Ascending aorta (tissue), 2 donors: ENCODE measurements at regions not wholly inside any gene's neighbourhood (a gene's known extent, or its start where the extent isn't known, plus 50 kb on each side); places are given as distances from the start of the nearest gene placed in this dataset.

Source experiments
- DNase-seq, 2 donors: peaks; one replicate each; pipeline ENCODE4 v3.0.0-alpha.2; 2019; ENCODE audit warnings: low spot score in 2 of 2
- H3K27ac ChIP-seq, 2 donors: fragments of 200-600 bp; sonication (generic); one replicate each; pipeline ENCODE4 v1.5.1; 2016 to 2017; ENCODE audit warnings: mild to moderate bottlenecking in 1 of 2
- H3K27me3 ChIP-seq: fragments of 200-600 bp; sonication (generic); one replicate; pipeline ENCODE4 v1.5.1; 2017
- H3K36me3 ChIP-seq, 2 donors: fragments of 200-600 bp; sonication (generic); one replicate each; pipeline ENCODE4 v1.5.1; 2016
- H3K4me1 ChIP-seq, 2 donors: fragments of 200-600 bp; sonication (generic); one replicate each; pipeline ENCODE4 v1.5.1; 2016 to 2017; ENCODE audit warnings: mild to moderate bottlenecking in 1 of 2
- H3K4me3 ChIP-seq, 2 donors: fragments of 200-600 bp; sonication (generic); one replicate each; pipeline ENCODE4 v1.5.1; 2016 to 2017; ENCODE audit warnings: mild to moderate bottlenecking in 1 of 2
- H3K9me3 ChIP-seq, 2 donors: fragments of 200-600 bp; sonication (generic); one replicate each; pipeline ENCODE4 v1.5.1; 2016
- intact Hi-C: fragments of 100-400 bp; cut with DNase I; formaldehyde crosslinking; loops from one replicate; pipeline ENCODE4 v1.15.1; 2023
- TF ChIP-seq, protein P1 (sequence below), 3 experiments: fragments of 200-600 bp in 2 of 3; fragments of 450-650 bp in 1 of 3; sonication (generic) in 2 of 3; IDR thresholded peaks; one replicate each; pipeline ENCODE4 v1.5.1; 2016 to 2019; ENCODE audit warnings: antibody characterized with exemption in 3 of 3, mild to moderate bottlenecking in 1 of 3, moderate library complexity in 1 of 3

DNA sequence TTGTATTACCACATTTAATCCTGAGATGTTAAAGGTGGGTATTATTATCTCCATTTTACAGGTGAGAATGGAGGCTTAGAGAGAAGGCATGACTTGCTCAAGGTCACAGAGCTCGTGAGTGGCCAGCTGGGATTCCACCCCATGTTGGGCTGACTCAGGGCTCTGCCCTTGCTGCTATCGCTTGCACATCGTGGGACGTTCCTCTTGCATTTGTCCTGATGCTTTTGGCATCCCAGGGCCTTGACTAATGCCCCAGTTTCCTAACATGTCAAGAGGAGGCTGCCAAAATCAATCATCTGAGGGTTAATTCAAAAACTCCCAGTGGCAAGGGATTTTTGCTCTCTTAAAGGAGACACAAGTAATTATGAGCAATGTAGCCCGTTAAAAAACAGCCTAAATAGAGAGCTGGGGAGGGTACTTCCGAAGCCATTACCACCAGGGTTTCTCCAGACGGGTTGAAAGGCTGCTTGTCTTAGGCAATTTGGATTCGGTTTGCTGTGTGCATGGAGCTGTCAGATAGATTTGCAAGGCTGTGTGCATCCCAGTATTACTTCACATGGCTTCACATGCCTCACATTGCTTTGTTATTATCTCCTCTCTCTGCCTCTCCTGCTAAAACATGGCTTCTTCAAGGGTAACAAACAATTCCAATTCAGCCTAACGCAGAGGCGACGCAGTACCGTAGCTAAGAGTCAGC, 347.4 kb downstream of the DRD1 start:
- TF ChIP-seq, protein P1, sequence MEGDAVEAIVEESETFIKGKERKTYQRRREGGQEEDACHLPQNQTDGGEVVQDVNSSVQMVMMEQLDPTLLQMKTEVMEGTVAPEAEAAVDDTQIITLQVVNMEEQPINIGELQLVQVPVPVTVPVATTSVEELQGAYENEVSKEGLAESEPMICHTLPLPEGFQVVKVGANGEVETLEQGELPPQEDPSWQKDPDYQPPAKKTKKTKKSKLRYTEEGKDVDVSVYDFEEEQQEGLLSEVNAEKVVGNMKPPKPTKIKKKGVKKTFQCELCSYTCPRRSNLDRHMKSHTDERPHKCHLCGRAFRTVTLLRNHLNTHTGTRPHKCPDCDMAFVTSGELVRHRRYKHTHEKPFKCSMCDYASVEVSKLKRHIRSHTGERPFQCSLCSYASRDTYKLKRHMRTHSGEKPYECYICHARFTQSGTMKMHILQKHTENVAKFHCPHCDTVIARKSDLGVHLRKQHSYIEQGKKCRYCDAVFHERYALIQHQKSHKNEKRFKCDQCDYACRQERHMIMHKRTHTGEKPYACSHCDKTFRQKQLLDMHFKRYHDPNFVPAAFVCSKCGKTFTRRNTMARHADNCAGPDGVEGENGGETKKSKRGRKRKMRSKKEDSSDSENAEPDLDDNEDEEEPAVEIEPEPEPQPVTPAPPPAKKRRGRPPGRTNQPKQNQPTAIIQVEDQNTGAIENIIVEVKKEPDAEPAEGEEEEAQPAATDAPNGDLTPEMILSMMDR (IDR thresholded peaks at IDR 0.05) = no peak
- no peak for DNase-seq
- no peaks in the 10 kb centered on the region for H3K27me3 ChIP-seq

DNA sequence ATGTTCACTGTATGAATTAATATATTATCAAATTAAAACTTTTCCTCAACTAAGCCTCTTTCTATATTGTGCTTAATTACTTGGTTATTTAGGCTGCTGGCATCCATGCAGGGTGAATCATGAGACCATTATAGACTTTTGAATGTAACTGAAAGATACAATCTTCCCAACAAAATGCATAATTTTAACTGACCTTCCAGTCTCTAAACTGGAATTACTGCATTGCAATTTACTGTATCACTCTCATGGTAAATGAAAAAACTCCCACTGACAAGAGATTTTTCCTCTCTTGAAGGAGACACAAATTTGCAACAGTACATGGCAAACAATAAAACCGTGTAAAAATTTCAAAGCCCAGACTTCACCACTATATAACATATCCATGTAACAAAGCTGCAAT, 349.5 kb downstream of the DRD1 start:
- Histone ChIP-seq H3K27me3 (no peaks in the 10 kb centered on the region), H3K36me3 (no peaks in the 10 kb centered on the region), H3K27ac (no peak overlapping the region), H3K4me1 (no peaks in the 10 kb centered on the region), H3K4me3 (no peak overlapping the region), H3K9me3 (no peaks in the 10 kb centered on the region)
- no peak for DNase-seq
- TF ChIP-seq, protein P1 (IDR thresholded peaks at IDR 0.05) = no peak
- intact Hi-C loops = no loop called here

More for the DNA sequence above, 347.4 kb downstream of the DRD1 start:
- H3K4me1 ChIP-seq = no peaks in the 10 kb centered on the region
- H3K27ac ChIP-seq = no peak overlapping the region
- no peak overlapping the region for H3K4me3 ChIP-seq
- H3K36me3 ChIP-seq = no peaks in the 10 kb centered on the region
- no peaks in the 10 kb centered on the region for H3K9me3 ChIP-seq
- intact Hi-C loops = no loop called here

DNA sequence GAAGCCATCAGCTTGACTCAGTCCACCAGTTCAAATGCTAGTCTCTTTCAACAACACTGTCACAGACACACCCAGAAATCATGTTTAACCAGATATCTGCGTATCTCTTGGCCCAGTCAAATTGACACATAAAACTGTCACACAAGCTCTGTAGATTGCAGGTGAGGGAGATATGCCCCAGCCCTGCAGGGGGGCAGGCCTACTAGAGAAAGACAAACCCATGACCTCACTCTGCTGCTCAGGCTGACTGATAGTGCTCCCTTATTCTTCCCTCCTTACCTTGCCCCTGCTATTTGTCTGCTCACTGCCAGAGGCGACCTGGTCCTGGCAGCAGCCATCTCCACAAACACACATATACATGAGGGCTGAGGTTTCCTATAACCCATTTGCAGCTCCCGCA, 351.3 kb downstream of the DRD1 start:
- TF ChIP-seq, protein P1 (IDR thresholded peaks at IDR 0.05) = no peak
- Histone ChIP-seq H3K4me1 (no peaks in the 10 kb centered on the region), H3K27ac (no peak overlapping the region), H3K9me3 (no peaks in the 10 kb centered on the region), H3K4me3 (no peak overlapping the region), H3K27me3 (no peaks in the 10 kb centered on the region), H3K36me3 (no peaks in the 10 kb centered on the region)
- no peak for DNase-seq
- intact Hi-C loops = no loop called here

DNA sequence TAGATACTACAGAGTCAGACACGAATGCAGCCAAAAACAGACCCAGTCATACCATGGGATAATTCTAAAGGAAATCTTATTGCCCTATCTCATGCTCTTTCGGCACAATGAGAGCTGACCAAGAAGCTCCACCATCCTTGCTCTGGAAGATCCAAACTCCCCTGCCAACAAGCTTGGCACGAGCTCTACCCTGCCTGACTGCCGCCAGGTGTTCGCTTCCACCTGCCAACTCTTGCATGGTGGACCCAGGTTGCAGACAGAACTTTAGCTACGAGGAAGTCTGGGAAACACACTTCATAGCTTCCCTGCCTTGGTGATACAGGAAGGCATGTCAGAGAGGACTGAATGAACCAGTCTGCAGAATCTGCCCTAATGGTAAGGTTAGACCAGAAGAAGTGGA, 355.0 kb downstream of the DRD1 start:
- DNase-seq = no peak
- TF ChIP-seq, protein P1 (IDR thresholded peaks at IDR 0.05) = no peak
- H3K4me1 ChIP-seq = no peaks in the 10 kb centered on the region
- no peaks in the 10 kb centered on the region for H3K36me3 ChIP-seq
- no peak overlapping the region for H3K27ac ChIP-seq
- no peaks in the 10 kb centered on the region for H3K27me3 ChIP-seq
- H3K4me3 ChIP-seq = no peak overlapping the region
- no peaks in the 10 kb centered on the region for H3K9me3 ChIP-seq
- intact Hi-C loops = no loop called here

DNA sequence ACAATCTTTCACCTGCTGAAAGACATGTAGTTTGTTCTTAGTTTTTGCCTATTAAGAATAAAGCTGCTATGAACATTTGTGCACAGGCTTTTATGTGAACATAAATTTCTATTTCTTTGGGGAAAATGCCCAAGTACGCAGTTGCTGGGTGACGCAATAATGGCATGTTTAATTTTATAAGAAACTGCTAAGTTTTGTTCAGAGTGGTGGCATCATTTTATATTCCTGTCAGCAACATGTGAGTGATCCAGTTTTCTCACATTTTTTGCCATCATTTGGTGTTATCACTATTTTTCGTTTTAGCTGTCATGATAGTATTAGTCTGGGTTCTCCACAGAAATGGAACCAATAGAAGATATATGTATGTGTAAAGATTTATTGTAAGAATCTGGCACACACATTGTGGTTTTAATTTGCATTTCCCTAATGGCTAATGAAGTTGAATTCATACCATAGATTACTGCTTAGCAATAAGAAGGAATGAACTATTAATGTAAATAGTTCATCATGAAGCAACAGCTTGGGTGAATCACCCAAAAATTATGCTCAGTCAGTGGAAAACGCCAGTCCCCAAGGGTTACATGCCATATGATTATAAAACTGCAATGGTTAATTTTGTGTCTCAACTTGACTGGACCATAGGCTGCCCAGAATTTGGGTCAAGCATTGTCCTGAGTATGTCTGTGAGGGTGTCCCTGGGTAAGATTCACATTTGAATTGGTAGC, 358.6 kb downstream of the MSX2 start:
- TF ChIP-seq, protein P1 (IDR thresholded peaks at IDR 0.05) = no peak
- Histone ChIP-seq H3K27ac (no peak overlapping the region), H3K27me3 (no peaks in the 10 kb centered on the region), H3K36me3 (no peaks in the 10 kb centered on the region), H3K4me3 (no peak overlapping the region), H3K4me1 (no peaks in the 10 kb centered on the region), H3K9me3 (no peaks in the 10 kb centered on the region)
- intact Hi-C loops = no loop called here
- DNase-seq = no peak
